PC-9 (cell line): ENCODE measurements at regions not wholly inside any gene's neighbourhood (a gene's known extent, or its start where the extent isn't known, plus 50 kb on each side); places are given as distances from the start of the nearest gene placed in this dataset.

Experiments used
- CTCF ChIP-seq: fragments of 200-600 bp; sonication (generic); conservative IDR thresholded peaks from 2 replicates; pipeline ENCODE4 v1.6.1; 2017; ENCODE audit warnings: mixed run types, antibody characterized with exemption, mild to moderate bottlenecking, moderate library complexity
- EZH2 ChIP-seq: fragments of 200-600 bp; sonication (generic); IDR thresholded peaks from 2 replicates; pipeline ENCODE4 v1.8.0; 2017; ENCODE audit warnings: antibody characterized with exemption, low read depth

GRCh38 chr2:155035308-155035707 lies 336.8 kb downstream of the KCNJ3 start:
- TF ChIP-seq CTCF (no peak), EZH2 (no peak)
